GM12878 (cell line): ENCODE measurements at regions not wholly inside any gene's neighbourhood (a gene's known extent, or its start where the extent isn't known, plus 50 kb on each side); places are given as distances from the start of the nearest gene placed in this dataset.

Experiments used
- ATAC-seq: fragments of 200-7000 bp; cut with Tn5 transposase; 3 replicates; pipeline ENCODE4 v1.9.1; 2020; ENCODE audit warnings: mild to moderate bottlenecking, moderate library complexity
- BruUV-seq: library from RNA; stranded (reverse); fragments of 400-500 nt; replicated peaks from 2 replicates; lab custom pipeline; 2021; lab: Mats Ljungman, UMichigan
- CTCF ChIA-PET: fragments of 300-600 bp; sonication (Branson Sonifier 250); formaldehyde crosslinking; extraction: SDS; loops from one replicate; lab custom pipeline; 2021; ENCODE audit warnings: inconsistent platforms; lab: Yijun Ruan, JAX
- POLR2A ChIA-PET: fragments of 350-600 bp; formaldehyde crosslinking; extraction: SDS; loops from one replicate; lab custom pipeline; 2021; ENCODE audit warnings: inconsistent platforms; lab: Charles Lee
- RAD21 ChIA-PET: fragments of 300-600 bp; sonication (Branson Sonifier 250); formaldehyde crosslinking; loops from one replicate; lab custom pipeline; 2023; ENCODE audit warnings: antibody characterized with exemption; ENCODE audit not compliant: unreplicated experiment; lab: Charles Lee
- SMC1A ChIA-PET: fragments of 300-600 bp; sonication (Branson Sonifier 250); formaldehyde crosslinking; loops from one replicate; lab custom pipeline; 2023; ENCODE audit not compliant: unreplicated experiment, uncharacterized antibody; lab: Charles Lee
- DNase-seq: peaks from one replicate; pipeline ENCODE4 v3.0.0-alpha.2; 2011; ENCODE audit warnings: low read depth, low spot score
- FAIRE-seq: peaks from 3 replicates; lab custom pipeline; 2011; peaks lifted over from hg19 to GRCh38; lab: Jason Lieb, UNC
- H2AFZ ChIP-seq: 2 replicates; pipeline ENCODE4 v1.6.0; 2011; ENCODE audit warnings: low read depth, low read length, control low read depth; ENCODE audit not compliant: control insufficient read depth
- H3K27ac ChIP-seq: 2 replicates; pipeline ENCODE4 v1.5.1; 2011; ENCODE audit warnings: control low read depth; ENCODE audit not compliant: control insufficient read depth, insufficient read depth
- H3K27me3 ChIP-seq, 2 experiments: replicated peaks in 1 of 2; 2 replicates each; pipeline versions ENCODE4 v1.6.0 to v1.6.1; 2011; ENCODE audit warnings: low read length in 1 of 2; ENCODE audit not compliant: control insufficient read depth in 2 of 2, insufficient read depth in 2 of 2
- H3K36me3 ChIP-seq, 2 experiments: 2 replicates each; pipeline ENCODE4 v1.5.1; 2011; ENCODE audit warnings: low read length in 1 of 2; ENCODE audit not compliant: control insufficient read depth in 2 of 2, insufficient read depth in 2 of 2
- H3K4me1 ChIP-seq: 2 replicates; pipeline ENCODE4 v1.6.1; 2011; ENCODE audit warnings: mild to moderate bottlenecking, low read length, moderate library complexity, mixed read lengths; ENCODE audit not compliant: control insufficient read depth, insufficient read depth
- H3K4me2 ChIP-seq: 2 replicates; pipeline ENCODE4 v1.6.0; 2011; ENCODE audit warnings: control low read depth; ENCODE audit not compliant: control insufficient read depth, insufficient read depth
- H3K4me3 ChIP-seq: fragments of 200-600 bp; sonication (generic); 2 replicates; pipeline ENCODE4 v1.5.1; 2016
- H3K79me2 ChIP-seq: 2 replicates; pipeline ENCODE4 v1.6.0; 2011; ENCODE audit warnings: low read length; ENCODE audit not compliant: control insufficient read depth, insufficient read depth
- H3K9ac ChIP-seq: 2 replicates; pipeline ENCODE4 v1.8.0; 2011; ENCODE audit warnings: low read length, control low read depth, mixed read lengths; ENCODE audit not compliant: control insufficient read depth, insufficient read depth
- H3K9me3 ChIP-seq: replicated peaks from 3 replicates; pipeline ENCODE4 v1.5.1; 2011; ENCODE audit warnings: mild to moderate bottlenecking, low read length; ENCODE audit not compliant: control insufficient read depth, insufficient read depth
- H4K20me1 ChIP-seq: 2 replicates; pipeline ENCODE4 v1.6.0; 2011; ENCODE audit not compliant: control insufficient read depth, insufficient read depth
- BCL11A ChIP-seq: IDR thresholded peaks from 2 replicates; pipeline ENCODE4 v1.6.1; 2011; ENCODE audit warnings: low read depth, low read length
- FOS ChIP-seq: IDR thresholded peaks from 3 replicates; pipeline ENCODE4 v1.6.1; 2011; ENCODE audit warnings: borderline replicate concordance; ENCODE audit not compliant: insufficient read length; ENCODE audit errors: extremely low read depth
- KAT2A ChIP-seq: conservative IDR thresholded peaks from 2 replicates; pipeline ENCODE4 v1.6.1; 2011; ENCODE audit warnings: low read depth, low read length; ENCODE audit not compliant: control insufficient read depth
- MTA3 ChIP-seq: IDR thresholded peaks from 2 replicates; pipeline ENCODE4 v1.6.1; 2012; ENCODE audit warnings: low read length, inconsistent platforms, borderline replicate concordance
- NR2C1 ChIP-seq: fragments of 450-650 bp; IDR thresholded peaks from 2 replicates; pipeline ENCODE4 v1.6.1; 2017; ENCODE audit warnings: antibody characterized with exemption, mild to moderate bottlenecking, moderate library complexity
- RAD51 ChIP-seq: fragments of 450-650 bp; IDR thresholded peaks from 2 replicates; pipeline ENCODE4 v1.6.1; 2016; ENCODE audit warnings: moderate library complexity, mild to moderate bottlenecking, inconsistent platforms
- SIN3A ChIP-seq: IDR thresholded peaks from 2 replicates; pipeline ENCODE4 v1.6.1; 2012; ENCODE audit warnings: low read depth, low read length, improper control_type of control experiment
- SMAD1 ChIP-seq: fragments of 450-650 bp; IDR thresholded peaks from 2 replicates; pipeline ENCODE4 v1.6.1; 2018; ENCODE audit warnings: mild to moderate bottlenecking, low read depth; ENCODE audit not compliant: partially characterized antibody
- SMC3 ChIP-seq: IDR thresholded peaks from 2 replicates; pipeline ENCODE4 v1.6.1; 2011; ENCODE audit warnings: low read length, improper control_type of control experiment, borderline replicate concordance
- TBL1XR1 ChIP-seq: IDR thresholded peaks from 2 replicates; pipeline ENCODE4 v1.6.1; 2012; ENCODE audit warnings: low read depth, low read length, improper control_type of control experiment
- YY1 ChIP-seq: IDR thresholded peaks from 2 replicates; pipeline ENCODE4 v1.6.1; 2011; ENCODE audit warnings: low read depth, mild to moderate bottlenecking, low read length
- WGBS: methylation state at CpG from one replicate; pipeline ENCODE4 v1.1.6; 2016; ENCODE audit warnings: low lambda C conversion rate; ENCODE audit not compliant: insufficient replicate concordance, insufficient coverage; ENCODE audit errors: missing lambda C conversion rate; 5-methylcytosine and 5-hydroxymethylcytosine counted together
- in situ Hi-C: fragments of 300-500 bp; cut with MboI; formaldehyde crosslinking; loops from 9 replicates; pipeline ENCODE4 v1.14.3; 2018; ENCODE audit warnings: mixed read lengths
- intact Hi-C: fragments of 100-400 bp; cut with micrococcal nuclease; formaldehyde crosslinking; loops from one replicate; pipeline ENCODE4 v1.14.2; 2022; ENCODE audit not compliant: unreplicated experiment
- TF ChIP-seq, protein P1 (sequence below): fragments of 450-650 bp; IDR thresholded peaks from 2 replicates; pipeline ENCODE4 v1.6.1; 2017; ENCODE audit warnings: mild to moderate bottlenecking
- TF ChIP-seq, protein P2 (sequence below): fragments of 450-650 bp; IDR thresholded peaks from 2 replicates; pipeline ENCODE4 v1.6.1; 2017; ENCODE audit warnings: mild to moderate bottlenecking, low read depth, inconsistent platforms; ENCODE audit not compliant: poor library complexity, severe bottlenecking
- TF ChIP-seq, protein P3 (sequence below): fragments of 450-650 bp; IDR thresholded peaks from 2 replicates; pipeline ENCODE4 v1.6.1; 2017; ENCODE audit warnings: mild to moderate bottlenecking, moderate library complexity

DNA sequence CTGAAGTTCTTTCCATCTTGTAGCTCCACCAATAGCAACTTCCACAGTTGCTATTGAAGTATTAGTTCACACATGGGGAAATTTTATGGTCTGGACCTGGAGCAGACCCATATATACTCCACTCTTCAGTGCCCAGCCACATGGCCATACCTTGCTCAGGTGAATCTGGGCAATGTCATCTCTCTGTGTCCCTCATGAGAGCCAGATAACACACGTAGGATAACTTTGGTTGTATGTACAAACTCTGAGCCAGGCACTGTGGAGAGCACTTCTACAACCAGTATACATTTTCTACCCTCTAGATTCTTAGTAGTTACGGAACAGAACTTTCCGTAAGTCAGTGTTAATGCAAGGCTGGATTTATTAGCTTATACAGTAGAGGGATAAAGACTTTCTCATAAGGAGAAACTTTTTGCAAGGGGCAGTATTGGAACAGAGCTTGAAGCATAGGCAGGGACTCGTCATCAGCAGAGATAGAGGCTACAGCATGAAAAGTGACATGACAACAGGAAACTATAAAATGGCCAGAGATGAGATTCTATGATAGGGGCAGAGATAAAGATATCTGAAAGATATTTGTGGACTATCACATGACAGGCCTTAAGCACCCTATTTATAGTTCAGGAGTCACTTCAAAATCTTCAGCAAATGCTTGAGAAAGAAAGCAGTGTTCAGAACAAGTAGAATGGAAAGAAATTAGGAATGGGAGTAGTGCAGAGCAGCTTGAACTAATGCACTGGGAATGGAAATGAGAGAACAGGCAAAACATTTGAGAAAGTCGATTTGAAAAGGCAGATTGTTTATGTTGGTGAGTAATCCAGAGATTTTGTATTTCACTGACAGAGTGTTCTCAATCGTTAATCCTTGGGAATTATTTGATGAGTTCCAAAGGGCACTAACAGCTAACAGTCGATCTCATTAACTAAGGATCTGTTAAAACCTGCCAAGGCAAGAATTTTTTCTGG lies 481.8 kb downstream of the USP25 start:
- intact Hi-C loops = no loop called here
- no peaks in the 10 kb centered on the region for H3K79me2 ChIP-seq
- FAIRE-seq (no peak), ATAC-seq (no peak), DNase-seq (no peak)
- RAD21 ChIA-PET = no interaction called here
- H4K20me1 ChIP-seq = no peaks in the 10 kb centered on the region
- POLR2A ChIA-PET = no interaction called here
- H3K9ac ChIP-seq = no peak overlapping the region
- in situ Hi-C loops = no loop called here
- no peaks in the 10 kb centered on the region for H3K36me3 ChIP-seq
- SMC1A ChIA-PET = interaction anchor here (1.0 kb wide), 1 partner anchor 11 kb away, joined by 3 read pairs; no protein-coding TSS in a partner anchor
- H2AFZ ChIP-seq = no peak overlapping the region
- H3K27ac ChIP-seq = no peak overlapping the region
- CTCF ChIA-PET = interaction anchor here (0.7 kb wide), 1 partner anchor 11 kb away, joined by 3 read pairs; no protein-coding TSS in a partner anchor
- H3K4me1 ChIP-seq = no peaks in the 10 kb centered on the region
- BruUV-seq = no TSS peak
- 28% methylated on average over 7 of the region's 7 CpGs for WGBS
- no peak overlapping the region for H3K4me2 ChIP-seq
- H3K9me3 ChIP-seq = no peaks in the 10 kb centered on the region
- no peak overlapping the region for H3K4me3 ChIP-seq
- H3K27me3 ChIP-seq = no peaks in the 10 kb centered on the region
- TF ChIP-seq NR2C1 (no peak), RAD51 (no peak), MTA3 (no peak), SMC3 (no peak), SMAD1 (no peak), FOS (no peak), KAT2A (no peak), TBL1XR1 (no peak), SIN3A (no peak), YY1 (no peak), BCL11A (no peak)
- TF ChIP-seq, protein P1, sequence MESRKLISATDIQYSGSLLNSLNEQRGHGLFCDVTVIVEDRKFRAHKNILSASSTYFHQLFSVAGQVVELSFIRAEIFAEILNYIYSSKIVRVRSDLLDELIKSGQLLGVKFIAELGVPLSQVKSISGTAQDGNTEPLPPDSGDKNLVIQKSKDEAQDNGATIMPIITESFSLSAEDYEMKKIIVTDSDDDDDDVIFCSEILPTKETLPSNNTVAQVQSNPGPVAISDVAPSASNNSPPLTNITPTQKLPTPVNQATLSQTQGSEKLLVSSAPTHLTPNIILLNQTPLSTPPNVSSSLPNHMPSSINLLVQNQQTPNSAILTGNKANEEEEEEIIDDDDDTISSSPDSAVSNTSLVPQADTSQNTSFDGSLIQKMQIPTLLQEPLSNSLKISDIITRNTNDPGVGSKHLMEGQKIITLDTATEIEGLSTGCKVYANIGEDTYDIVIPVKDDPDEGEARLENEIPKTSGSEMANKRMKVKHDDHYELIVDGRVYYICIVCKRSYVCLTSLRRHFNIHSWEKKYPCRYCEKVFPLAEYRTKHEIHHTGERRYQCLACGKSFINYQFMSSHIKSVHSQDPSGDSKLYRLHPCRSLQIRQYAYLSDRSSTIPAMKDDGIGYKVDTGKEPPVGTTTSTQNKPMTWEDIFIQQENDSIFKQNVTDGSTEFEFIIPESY = no peak
- TF ChIP-seq, protein P2, sequence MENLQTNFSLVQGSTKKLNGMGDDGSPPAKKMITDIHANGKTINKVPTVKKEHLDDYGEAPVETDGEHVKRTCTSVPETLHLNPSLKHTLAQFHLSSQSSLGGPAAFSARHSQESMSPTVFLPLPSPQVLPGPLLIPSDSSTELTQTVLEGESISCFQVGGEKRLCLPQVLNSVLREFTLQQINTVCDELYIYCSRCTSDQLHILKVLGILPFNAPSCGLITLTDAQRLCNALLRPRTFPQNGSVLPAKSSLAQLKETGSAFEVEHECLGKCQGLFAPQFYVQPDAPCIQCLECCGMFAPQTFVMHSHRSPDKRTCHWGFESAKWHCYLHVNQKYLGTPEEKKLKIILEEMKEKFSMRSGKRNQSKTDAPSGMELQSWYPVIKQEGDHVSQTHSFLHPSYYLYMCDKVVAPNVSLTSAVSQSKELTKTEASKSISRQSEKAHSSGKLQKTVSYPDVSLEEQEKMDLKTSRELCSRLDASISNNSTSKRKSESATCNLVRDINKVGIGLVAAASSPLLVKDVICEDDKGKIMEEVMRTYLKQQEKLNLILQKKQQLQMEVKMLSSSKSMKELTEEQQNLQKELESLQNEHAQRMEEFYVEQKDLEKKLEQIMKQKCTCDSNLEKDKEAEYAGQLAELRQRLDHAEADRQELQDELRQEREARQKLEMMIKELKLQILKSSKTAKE = no peak
- TF ChIP-seq, protein P3, sequence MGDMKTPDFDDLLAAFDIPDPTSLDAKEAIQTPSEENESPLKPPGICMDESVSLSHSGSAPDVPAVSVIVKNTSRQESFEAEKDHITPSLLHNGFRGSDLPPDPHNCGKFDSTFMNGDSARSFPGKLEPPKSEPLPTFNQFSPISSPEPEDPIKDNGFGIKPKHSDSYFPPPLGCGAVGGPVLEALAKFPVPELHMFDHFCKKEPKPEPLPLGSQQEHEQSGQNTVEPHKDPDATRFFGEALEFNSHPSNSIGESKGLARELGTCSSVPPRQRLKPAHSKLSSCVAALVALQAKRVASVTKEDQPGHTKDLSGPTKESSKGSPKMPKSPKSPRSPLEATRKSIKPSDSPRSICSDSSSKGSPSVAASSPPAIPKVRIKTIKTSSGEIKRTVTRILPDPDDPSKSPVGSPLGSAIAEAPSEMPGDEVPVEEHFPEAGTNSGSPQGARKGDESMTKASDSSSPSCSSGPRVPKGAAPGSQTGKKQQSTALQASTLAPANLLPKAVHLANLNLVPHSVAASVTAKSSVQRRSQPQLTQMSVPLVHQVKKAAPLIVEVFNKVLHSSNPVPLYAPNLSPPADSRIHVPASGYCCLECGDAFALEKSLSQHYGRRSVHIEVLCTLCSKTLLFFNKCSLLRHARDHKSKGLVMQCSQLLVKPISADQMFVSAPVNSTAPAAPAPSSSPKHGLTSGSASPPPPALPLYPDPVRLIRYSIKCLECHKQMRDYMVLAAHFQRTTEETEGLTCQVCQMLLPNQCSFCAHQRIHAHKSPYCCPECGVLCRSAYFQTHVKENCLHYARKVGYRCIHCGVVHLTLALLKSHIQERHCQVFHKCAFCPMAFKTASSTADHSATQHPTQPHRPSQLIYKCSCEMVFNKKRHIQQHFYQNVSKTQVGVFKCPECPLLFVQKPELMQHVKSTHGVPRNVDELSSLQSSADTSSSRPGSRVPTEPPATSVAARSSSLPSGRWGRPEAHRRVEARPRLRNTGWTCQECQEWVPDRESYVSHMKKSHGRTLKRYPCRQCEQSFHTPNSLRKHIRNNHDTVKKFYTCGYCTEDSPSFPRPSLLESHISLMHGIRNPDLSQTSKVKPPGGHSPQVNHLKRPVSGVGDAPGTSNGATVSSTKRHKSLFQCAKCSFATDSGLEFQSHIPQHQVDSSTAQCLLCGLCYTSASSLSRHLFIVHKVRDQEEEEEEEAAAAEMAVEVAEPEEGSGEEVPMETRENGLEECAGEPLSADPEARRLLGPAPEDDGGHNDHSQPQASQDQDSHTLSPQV = no peak
